ENCODE measurements at regions not wholly inside any gene's neighbourhood (a gene's known extent, or its start where the extent isn't known, plus 50 kb on each side); places are given as distances from the start of the nearest gene placed in this dataset.

- TF ChIP-seq GATA2 (IDR thresholded peaks at IDR 0.05; ENCODE audit: low read depth, low read length) (no peak), GATA3 (IDR thresholded peaks at IDR 0.05; ENCODE audit: low read depth, low read length) (no peak)
Measured at GRCh38 chr1:70907563-70908310, 139.9 kb downstream of the PTGER3 start.
